ENCODE measurements at regions not wholly inside any gene's neighbourhood (a gene's known extent, or its start where the extent isn't known, plus 50 kb on each side); places are given as distances from the start of the nearest gene placed in this dataset.

GRCh38 chr4:112075906-112076305, 69.3 kb upstream of the FAM241A start:
- H4K91ac ChIP-seq (ENCODE audit: insufficient read depth, low read depth, low read length) = no peak overlapping the region
- no peaks in the 10 kb centered on the region for H3K9me1 ChIP-seq (ENCODE audit: insufficient read depth, low read length)
- TF ChIP-seq CHD1 (IDR thresholded peaks at IDR 0.05; ENCODE audit: low read depth, low read length) (no peak), MAZ (IDR thresholded peaks at IDR 0.05; ENCODE audit: borderline replicate concordance, low read depth, low read length) (no peak), POLR2A (IDR thresholded peaks at IDR 0.05; ENCODE audit: low read depth, low read length) (no peak), RCOR1 (IDR thresholded peaks at IDR 0.05; ENCODE audit: insufficient replicate concordance, low read length) (no peak), ELK1 (IDR thresholded peaks at IDR 0.05; ENCODE audit: borderline replicate concordance, low read depth, low read length) (no peak), RAD21 (IDR thresholded peaks at IDR 0.05; ENCODE audit: low read length) (no peak), MXI1 (IDR thresholded peaks at IDR 0.05; ENCODE audit: borderline replicate concordance, low read depth, low read length) (no peak), BHLHE40 (IDR thresholded peaks at IDR 0.05; ENCODE audit: low read depth, low read length) (no peak)
- H3K23ac ChIP-seq (ENCODE audit: low read depth, low read length) = no peak overlapping the region
- no peak overlapping the region for H2AK5ac ChIP-seq (ENCODE audit: low read depth, low read length)
- H2BK5ac ChIP-seq (ENCODE audit: low read depth, low read length, poor library complexity, severe bottlenecking) = no peak overlapping the region
- no TSS peak for BruUV-seq (replicated peaks)
- H3K4me3 ChIP-seq (ENCODE audit: insufficient read depth, low read depth, low read length) = no peak overlapping the region
- no peak overlapping the region for H3K27ac ChIP-seq (ENCODE audit: insufficient read depth, low read length)
- H3K14ac ChIP-seq (replicated peaks; ENCODE audit: low read depth, low read length) = no peak overlapping the region
- 83% methylated on average over 2 of the region's 3 CpGs; no CpG with 5 or more reads in 1 of the 2 experiments for WGBS, 2 experiments (ENCODE audit: extremely low coverage in 2 of 2, insufficient read length in 1 of 2)
- H2BK20ac ChIP-seq (ENCODE audit: low read depth, low read length) = no peak overlapping the region
- no peak overlapping the region for H3K56ac ChIP-seq (ENCODE audit: extremely low read depth, insufficient read depth, low read length)
- no peaks in the 10 kb centered on the region for H3K4me1 ChIP-seq (ENCODE audit: control insufficient read depth, insufficient read depth, low read length)
- no peak overlapping the region for H2BK120ac ChIP-seq (ENCODE audit: low read depth, low read length)
- no peak overlapping the region for H3K18ac ChIP-seq (ENCODE audit: low read depth, low read length)
- H3K9ac ChIP-seq (ENCODE audit: low read depth, low read length) = no peak overlapping the region
- no peak overlapping the region for H2BK15ac ChIP-seq (ENCODE audit: low read depth, low read length)
- H3K9me3 ChIP-seq (ENCODE audit: control insufficient read depth, insufficient read depth, low read length) = 0 out of 2 replicates have a peak, but pooled peaks cover 2% of the 10 kb centered on the region
- H3K36me3 ChIP-seq (ENCODE audit: control insufficient read depth, insufficient read depth, low read length) = no peaks in the 10 kb centered on the region
- no peak overlapping the region for H2AK9ac ChIP-seq (replicated peaks; ENCODE audit: low read depth, low read length, poor library complexity)
- ChIA-PET CTCF (no interaction called here), POLR2A (ENCODE audit: unreplicated experiment) (no interaction called here)
- H4K20me1 ChIP-seq (ENCODE audit: insufficient read depth, low read length) = no peaks in the 10 kb centered on the region
- no peak overlapping the region for H3K4me2 ChIP-seq (ENCODE audit: low read depth, low read length)
- no peak overlapping the region for H4K8ac ChIP-seq (ENCODE audit: low read depth in 2 of 2, low read length in 2 of 2)
- H3K4ac ChIP-seq (ENCODE audit: low read depth, low read length) = no peak overlapping the region
- dilution Hi-C loops (cut with HindIII; ENCODE audit: low sequenced_read_pairs, unreplicated experiment) (no loop called here), in situ Hi-C loops (cut with MboI; ENCODE audit: low sequenced_read_pairs) (no loop called here), intact Hi-C loops (cut with micrococcal nuclease) (no loop called here)
- H2AFZ ChIP-seq (replicated peaks; ENCODE audit: low read length, poor library complexity) = no peak overlapping the region
- no peak overlapping the region for H4K5ac ChIP-seq (ENCODE audit: low read depth, low read length)
- DNase-seq = no peak
- no peak for ATAC-seq (ENCODE audit: low read depth)
- no peaks in the 10 kb centered on the region for H3K79me1 ChIP-seq (ENCODE audit: low read depth in 1 of 2, low read length in 2 of 2)
- H3K27me3 ChIP-seq (ENCODE audit: control insufficient read depth, insufficient read depth, low read length) = no peaks in the 10 kb centered on the region

Measured in IMR-90 (cell line).